Lower leg skin (tissue), 3 donors: ENCODE measurements at regions not wholly inside any gene's neighbourhood (a gene's known extent, or its start where the extent isn't known, plus 50 kb on each side); places are given as distances from the start of the nearest gene placed in this dataset.

Experiments
- CTCF ChIP-seq, 3 donors: fragments of 450-650 bp; IDR thresholded peaks; one replicate each; pipeline ENCODE4 v1.5.1; 2016; ENCODE audit warnings: antibody characterized with exemption in 3 of 3, mild to moderate bottlenecking in 3 of 3, moderate library complexity in 2 of 3
- POLR2A ChIP-seq, 2 donors: fragments of 450-650 bp; IDR thresholded peaks; one replicate each; pipeline ENCODE4 v1.6.1; 2016 to 2017; ENCODE audit warnings: antibody characterized with exemption in 2 of 2, mild to moderate bottlenecking in 1 of 2, moderate library complexity in 1 of 2

- TF ChIP-seq CTCF (IDR thresholded peaks at IDR 0.05) (no peak), POLR2A (IDR thresholded peaks at IDR 0.05) (no peak)
Observed at GRCh38 chr4:152118819-152119553, 358.2 kb upstream of the GATB start.
